Activated CD4-positive, CD25-positive, alpha-beta regulatory T cell treated with anti-CD3 and anti-CD28 coated beads, Interleukin-2, amount 50 U/mL, for 24 hours (primary cell): ENCODE measurements at regions not wholly inside any gene's neighbourhood (a gene's known extent, or its start where the extent isn't known, plus 50 kb on each side); places are given as distances from the start of the nearest gene placed in this dataset.

Experiments
- ATAC-seq, 2 donors: fragments of 150-1000 bp; cut with Tn5 transposase; one replicate each; pipeline ENCODE4 v1.10.0; 2021; ENCODE audit warnings: mild to moderate bottlenecking in 1 of 2, moderate library complexity in 1 of 2

DNA sequence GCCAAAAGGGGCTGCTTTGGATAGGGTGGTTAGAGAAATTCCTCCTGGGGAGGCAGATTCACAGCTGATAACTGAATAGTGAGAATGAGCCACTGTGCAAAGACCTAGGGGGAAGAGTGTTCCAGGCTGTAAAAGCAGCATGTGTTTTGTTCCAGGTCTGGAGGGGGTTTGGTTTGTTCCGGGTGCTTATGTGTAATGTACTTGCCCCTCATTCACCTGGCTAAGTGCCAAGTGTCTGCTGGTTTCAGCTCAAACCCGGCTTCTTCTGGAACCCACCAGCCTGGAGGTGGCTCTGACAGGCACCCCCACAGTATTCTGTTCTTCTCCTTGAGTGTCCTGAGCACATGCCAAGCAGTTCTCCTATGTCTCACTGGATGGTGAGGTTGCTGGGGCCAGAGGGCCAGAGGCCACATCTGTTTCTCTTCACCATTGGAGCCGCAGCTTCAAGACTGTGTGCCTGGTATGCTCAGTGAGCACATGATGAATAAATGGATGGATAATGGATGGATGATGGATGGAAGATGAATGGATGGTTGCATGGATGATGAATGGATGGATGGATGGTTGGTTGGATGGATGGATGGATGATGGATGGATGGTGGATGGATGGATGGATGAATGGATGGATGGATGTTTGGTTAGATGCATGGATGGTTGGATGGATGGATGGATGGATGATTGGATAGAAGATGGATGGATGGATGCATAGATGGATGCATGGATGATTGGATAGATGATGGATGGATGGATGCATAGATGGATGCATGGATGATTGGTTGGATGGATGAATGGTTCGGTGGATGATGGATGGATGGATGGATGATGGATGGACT, 227.6 kb downstream of the BMP7 start:
- no peak for ATAC-seq

GRCh38 chr20:57040466-57040865, 226.0 kb downstream of the BMP7 start:
- no peak for ATAC-seq

DNA sequence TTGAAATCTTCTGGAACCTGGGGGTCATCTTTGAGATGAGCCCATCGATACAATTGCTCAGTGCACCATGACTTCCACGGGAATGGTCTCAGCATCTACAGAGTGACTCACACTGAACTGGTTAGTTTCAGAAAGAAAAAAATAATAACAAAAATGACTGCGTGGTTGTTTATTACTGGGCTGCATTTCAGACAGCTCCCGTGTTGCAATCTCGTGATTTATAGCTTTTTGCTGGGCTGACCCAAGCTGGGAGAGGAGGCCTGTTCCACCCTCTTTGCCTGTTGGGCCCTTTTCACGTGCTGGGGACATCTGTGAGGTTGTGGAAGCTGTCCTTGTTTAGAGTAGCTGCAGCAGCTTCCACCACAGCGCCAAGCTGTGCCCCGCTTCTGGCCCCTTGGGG, 225.5 kb downstream of the BMP7 start:
- ATAC-seq, result no peak

DNA sequence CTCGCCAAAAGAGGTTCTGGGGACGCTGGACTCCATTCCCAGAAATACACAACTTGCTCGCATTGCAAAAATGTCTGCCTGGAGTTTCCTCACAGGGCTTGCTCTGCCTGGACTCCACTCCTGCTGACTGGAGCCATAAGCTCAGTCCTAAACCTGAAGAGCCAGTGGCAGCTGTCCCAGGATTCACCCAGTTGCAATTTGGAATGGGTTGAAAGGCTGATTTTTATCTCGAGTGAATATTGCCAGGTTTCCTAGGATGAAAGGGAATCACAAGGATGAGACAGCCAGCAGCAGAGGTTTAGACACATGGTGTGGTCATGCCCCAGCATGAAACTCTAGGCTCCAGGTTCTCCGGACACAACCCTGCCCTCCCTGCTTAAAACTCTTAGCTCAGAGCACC, 223.3 kb downstream of the BMP7 start:
- ATAC-seq, result no peak

GRCh38 chr20:57043669-57044268, 222.7 kb downstream of the BMP7 start:
- ATAC-seq, result no peak

- no peak for ATAC-seq
Observed at GRCh38 chr20:57047281-57048026, 219.0 kb downstream of the BMP7 start.

GRCh38 chr20:57048027-57048869, 218.2 kb downstream of the BMP7 start:
- no peak for ATAC-seq

- no peak for ATAC-seq
Observed at GRCh38 chr20:57049296-57049695, 217.1 kb downstream of the BMP7 start.

DNA sequence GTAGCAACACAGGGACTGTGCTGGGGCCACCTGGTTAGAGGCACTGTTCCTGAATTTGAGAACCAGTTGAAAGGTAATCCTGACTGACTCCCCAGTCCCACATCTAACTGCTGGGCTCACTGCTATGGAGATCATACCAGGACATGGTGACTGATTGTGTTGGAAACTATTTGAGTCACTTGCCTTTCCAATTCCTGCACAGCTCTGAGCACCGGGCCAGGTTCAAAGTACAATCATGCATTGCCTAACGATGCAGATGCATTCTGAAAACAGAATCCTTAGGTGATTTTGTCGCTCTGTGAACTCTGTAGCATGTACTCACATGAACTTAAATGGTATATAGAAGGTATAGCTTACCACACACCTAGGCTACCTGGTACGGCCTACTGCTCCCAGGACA, 215.3 kb downstream of the BMP7 start:
- no peak for ATAC-seq

DNA sequence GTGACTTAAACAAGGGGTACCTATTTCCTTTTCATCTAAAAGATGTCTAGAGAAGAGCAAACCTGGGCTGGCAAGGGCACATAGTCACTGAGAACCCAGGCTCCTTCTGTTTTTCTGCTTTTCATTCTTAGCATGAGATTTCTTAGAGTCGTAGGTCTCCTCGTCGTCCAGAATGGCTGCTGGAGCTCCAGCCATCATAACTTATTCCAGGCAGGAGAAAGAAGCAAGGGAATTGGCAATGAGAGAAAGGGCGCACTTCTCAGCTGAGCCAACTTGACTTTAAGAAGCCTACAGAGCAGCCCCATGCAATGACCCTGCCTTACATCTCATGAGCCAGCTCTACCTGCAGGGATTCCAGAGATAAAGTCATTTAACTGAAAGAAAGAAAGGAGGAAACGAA, 213.4 kb downstream of the BMP7 start:
- no peak for ATAC-seq

DNA sequence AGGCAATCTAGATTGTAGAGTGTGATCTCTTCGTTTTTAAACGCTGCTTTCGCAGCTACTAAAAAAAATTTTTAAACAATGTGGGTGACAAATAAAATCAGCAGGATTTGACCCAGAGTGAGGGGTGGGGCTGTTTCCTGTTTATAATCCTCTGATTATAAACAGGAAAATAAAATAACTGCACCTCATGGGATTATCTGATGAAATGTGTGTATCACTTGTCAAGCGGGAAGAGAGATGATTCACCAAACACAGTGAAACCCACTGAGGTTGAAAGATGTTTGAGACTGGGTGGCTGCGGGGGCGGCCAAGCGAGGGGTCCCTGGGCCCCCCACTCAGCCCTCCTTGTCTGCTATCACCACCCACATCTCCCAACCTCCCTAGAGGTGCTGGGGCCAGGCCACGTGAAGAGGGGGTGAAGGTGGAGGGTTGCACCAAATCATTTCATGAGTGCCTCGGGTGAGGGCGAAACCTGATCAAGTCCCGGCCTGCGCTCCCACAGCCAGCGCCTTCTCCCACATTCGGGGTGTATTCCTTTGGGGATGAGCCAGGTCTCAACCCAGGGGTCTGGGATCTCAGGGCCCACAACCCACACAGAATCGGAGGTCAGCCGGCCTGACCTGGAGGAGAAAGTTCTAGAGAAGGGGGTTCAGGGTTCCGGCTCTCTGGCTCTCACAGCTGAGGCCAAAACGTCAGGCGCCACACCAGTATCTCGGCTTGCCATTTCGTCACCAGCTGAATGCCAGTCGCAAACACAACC, 212.5 kb downstream of the BMP7 start:
- ATAC-seq, result no peak

DNA sequence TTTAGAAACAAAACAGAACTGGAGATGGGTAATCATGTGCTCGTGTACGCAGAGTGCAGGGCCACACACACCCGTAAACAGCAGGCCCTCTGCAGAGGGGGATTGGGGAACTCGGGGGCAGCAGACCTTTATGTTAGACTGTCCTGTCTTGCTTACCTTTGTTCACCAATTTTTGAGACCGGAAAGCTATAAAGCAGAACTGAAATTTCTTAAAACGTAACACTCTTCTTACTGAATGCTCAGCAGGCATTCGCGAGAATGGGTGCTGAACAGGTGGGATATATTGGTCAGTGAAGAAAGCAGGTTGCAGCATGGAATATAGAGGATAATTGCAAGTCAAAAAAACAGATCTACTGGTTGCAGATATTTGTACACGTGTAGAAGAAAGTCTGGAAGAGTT, 211.1 kb downstream of the BMP7 start:
- ATAC-seq, result no peak

- no peak for ATAC-seq
Observed at GRCh38 chr20:57056651-57057050, 209.8 kb downstream of the BMP7 start.

- ATAC-seq, result no peak
Observed at GRCh38 chr20:57059055-57059596, 207.3 kb downstream of the BMP7 start.

GRCh38 chr20:57060407-57061050, 205.9 kb downstream of the BMP7 start:
- ATAC-seq, result no peak

- ATAC-seq, result no peak
Observed at GRCh38 chr20:57061051-57061900, 205.2 kb downstream of the BMP7 start.

DNA sequence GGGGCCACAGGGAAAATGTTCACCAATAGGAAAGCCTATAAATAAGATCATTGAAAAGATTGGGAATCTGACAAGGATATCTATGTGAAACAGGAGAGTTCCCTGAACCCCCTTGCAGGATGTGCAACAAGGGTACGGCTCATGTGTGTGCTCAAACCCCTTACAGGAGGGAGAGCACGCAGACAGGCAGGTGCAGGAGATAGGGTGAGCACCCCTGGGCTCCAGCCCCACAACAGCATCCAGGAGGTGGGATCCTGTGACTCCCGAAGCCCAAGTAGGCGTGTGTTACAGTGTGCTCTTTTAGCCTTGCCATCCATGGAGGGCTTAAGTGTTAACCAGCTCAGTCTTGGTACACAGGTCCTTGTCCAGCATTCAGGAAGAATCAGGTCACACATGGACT, 204.2 kb downstream of the BMP7 start:
- ATAC-seq, result no peak

GRCh38 chr20:57062696-57063270, 203.7 kb downstream of the BMP7 start:
- no peak for ATAC-seq

DNA sequence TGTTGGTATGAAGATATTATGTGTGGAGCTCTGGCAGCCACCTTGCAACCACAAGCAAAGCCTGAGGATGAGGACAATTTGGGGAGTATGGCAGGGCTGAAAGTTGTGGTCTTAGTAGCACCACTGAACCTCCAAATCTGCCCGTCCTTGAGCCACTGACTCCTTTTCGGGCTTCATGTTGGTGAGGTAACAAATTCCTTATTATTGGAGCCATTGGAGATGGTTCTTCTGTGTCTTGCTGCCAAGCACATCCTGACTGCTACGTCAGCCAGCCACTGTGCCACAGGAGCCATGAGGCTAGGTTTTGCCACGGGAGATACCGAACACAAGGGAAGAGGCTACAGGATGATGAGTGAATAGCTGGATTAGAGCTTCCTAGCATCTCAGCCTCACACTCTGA, 201.6 kb downstream of the BMP7 start:
- no peak for ATAC-seq

DNA sequence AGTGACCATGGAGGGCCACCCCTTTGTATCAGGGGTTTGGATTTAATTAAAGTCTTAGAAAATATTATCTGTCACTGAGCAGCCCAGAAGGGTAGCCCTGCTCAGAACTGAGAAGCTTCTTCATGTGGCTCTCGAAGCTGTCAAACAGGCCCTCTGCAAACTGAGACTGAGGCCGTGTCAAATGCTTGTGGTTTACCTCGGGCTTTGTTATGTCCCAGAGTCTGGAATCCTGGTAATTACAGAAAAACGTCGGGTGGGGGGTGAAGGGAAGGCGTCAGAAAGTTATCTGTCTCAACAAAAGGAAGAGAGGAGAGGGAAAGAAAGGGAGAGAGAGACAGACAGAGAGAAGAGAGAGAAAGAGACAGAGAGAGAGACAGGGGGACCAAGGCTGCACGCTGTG, 200.8 kb downstream of the BMP7 start:
- no peak for ATAC-seq
